G401 (cell line): ENCODE measurements at regions not wholly inside any gene's neighbourhood (a gene's known extent, or its start where the extent isn't known, plus 50 kb on each side); places are given as distances from the start of the nearest gene placed in this dataset.

Source experiments
- DNase-seq: peaks from one replicate; pipeline ENCODE4 v3.0.0-alpha.2; 2015; ENCODE audit warnings: low spot score
- in situ Hi-C: cut with HindIII; loops from 2 replicates; pipeline ENCODE4 v1.10.0; 2016; ENCODE audit warnings: low sequenced_read_pairs, mixed read lengths

DNA sequence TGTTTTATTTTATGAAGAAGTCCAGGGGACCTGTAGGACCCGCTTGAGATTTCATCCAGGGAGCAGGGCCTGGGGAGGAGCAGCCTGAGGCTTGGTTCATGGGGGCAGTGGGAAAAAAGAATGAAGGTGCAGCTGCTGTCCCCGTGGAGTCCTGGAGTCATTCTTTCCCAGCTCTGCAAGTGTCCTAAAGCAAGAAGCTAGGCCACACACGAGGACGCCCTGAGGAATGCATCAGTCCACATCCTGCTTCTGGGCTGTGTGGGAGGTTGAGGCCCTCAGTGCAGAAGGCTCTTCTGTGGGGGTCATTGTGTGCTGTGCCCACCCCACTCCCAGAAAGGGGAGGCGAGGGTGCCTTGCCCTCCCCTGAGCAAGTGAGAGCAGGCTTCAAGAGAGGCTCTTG lies 179.9 kb upstream of the HS6ST1 start:
- in situ Hi-C loops, result no loop called here

GRCh38 chr2:128499367-128500137 lies 180.9 kb upstream of the HS6ST1 start:
- in situ Hi-C loops, result no loop called here
- DNase-seq, result no peak

More for the DNA sequence above, 179.9 kb upstream of the HS6ST1 start:
- no peak for DNase-seq

- no peak for DNase-seq
- in situ Hi-C loops, result no loop called here
Observed at GRCh38 chr2:128500138-128500800, 181.6 kb upstream of the HS6ST1 start.

GRCh38 chr2:128501006-128501690 lies 182.5 kb upstream of the HS6ST1 start:
- in situ Hi-C loops, result no loop called here
- no peak for DNase-seq

- no peak for DNase-seq
- in situ Hi-C loops, result no loop called here
Observed at GRCh38 chr2:128501700-128502099, 183.0 kb upstream of the HS6ST1 start.

DNA sequence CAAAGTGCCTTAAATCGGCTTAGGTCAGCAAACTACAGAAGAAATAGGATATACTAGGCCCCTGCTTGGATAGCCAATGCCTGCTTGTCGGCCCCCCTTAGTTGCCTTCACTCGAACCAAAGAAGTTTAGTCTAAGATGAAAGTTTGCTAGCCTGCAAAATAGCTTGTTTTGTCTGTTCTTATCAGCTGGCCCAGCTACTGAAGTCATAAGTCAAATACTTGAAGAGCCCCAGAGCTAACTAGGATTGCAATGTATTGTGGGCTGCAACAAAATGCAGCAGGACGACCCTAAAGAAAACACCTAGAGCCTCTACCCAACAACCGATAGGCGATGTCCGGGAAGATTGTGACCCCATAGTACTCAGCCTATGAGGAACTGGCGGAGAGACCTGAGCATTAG lies 183.5 kb upstream of the HS6ST1 start:
- no peak for DNase-seq
- in situ Hi-C loops, result no loop called here

DNA sequence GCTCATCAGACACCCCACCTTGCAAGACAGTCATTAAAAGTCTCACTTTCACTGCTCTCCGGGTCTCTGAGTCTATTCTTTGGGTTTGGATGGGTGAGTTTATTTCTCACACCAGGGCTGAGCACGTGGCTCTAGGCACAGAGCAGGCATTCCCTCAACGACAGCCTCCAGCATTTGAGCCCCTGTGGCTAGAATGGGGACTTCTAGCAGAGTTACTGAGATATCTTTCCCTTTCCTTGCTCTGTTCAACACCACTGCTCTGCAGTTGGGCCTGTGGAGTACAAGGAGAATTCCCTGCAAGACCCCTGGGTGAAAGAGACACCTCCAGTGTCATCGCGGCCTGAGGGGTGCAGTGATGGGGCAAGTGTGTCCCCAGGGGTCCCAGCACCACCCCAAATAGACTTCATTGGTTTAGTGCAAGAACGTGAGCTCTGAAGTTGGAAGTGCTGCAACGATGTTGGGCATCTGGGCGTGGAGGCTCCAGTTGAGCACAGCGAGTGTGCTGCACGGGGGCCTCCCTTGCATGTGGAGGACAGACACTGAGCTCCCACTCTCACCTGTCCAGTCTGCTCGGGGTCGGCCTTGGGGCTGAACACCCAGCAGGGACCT lies 184.1 kb upstream of the HS6ST1 start:
- DNase-seq, result no peak
- in situ Hi-C loops, result no loop called here

DNA sequence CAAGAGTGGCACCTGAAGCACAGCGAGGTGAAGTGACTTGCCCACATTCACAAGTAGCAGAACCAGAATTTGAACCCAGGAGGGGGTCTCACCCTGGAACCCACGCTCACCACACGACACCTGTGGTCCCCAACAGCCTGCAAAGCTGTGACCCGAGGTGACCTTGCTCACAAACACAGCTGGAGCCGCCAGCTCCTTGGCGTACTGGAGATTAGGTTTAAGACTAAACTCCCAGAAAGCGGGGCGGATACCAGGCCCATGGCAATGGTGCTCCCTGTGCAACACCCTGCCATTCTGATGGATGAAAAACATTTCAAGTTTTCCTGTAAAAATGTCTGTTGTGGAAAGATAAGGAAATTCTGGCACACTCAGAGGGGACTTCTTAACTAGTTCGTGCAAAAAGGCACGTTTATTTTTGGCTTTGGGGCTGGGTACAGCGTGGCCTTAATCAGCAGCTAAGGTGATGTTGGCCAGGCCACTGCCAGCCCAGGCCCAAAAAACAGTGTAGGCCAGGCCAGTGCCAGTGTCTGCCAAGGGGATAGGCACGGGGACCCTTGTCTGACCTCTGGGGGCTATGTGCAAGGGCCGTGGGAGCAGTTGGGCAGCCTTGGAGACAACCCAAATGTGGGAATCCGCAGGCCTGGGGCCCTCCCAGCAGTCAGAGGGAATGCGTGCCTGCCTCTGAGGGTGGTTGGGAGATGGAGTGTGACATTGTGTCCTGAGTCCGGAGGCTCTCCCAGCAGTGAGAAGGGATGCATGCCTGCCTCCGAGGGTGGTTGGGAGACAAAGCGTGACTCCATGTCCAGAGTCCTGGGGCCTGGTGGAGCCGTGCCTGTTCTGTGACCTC lies 185.0 kb upstream of the HS6ST1 start:
- in situ Hi-C loops, result no loop called here
- DNase-seq, result no peak

- DNase-seq, result peak; percentile 50
- in situ Hi-C loops, result no loop called here
Observed at GRCh38 chr2:128504246-128505149, 185.8 kb upstream of the HS6ST1 start.

DNA sequence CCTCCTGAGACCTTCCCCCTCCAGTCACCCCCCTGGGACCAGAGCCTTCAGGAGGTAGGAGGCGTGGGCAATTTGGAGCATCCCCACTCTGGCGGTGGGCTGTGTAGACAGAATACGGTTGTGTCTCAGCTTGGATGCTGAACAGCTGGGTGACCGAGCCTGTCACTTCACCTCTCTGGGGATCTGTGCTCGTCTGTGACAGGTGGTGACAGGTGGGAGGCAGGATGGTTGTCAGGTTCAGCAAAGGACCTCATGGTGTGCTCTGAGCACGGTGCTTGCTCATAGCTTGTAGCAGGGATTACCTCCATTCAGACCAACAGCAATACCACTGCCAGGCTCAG lies 186.5 kb upstream of the HS6ST1 start:
- in situ Hi-C loops, result no loop called here
- peak; percentile 56 for DNase-seq

- in situ Hi-C loops, result no loop called here
Observed at GRCh38 chr2:128505575-128506526, 187.2 kb upstream of the HS6ST1 start.

DNA sequence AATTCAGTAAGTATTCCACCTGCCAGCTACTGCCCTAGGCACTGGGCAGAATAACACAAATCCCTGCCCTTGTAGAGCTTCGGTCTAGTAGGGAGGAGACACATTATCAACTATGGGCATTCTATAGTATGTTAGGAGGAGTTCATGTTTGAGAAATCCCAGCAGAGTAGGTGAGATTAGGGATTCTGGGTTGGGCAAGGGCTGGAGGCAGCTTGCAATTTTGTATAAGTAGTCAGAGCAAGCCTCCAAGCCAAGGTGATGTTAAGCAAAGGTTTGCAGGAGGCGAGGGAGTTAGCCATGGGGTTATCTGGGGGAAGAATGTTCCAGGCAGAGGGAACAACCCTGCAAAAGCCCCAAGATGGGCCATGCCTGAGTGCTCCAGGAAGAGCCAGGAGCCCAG lies 187.9 kb upstream of the HS6ST1 start:
- in situ Hi-C loops, result no loop called here
- DNase-seq, result no peak

More at GRCh38 chr2:128505575-128506526, 187.2 kb upstream of the HS6ST1 start:
- no peak for DNase-seq

DNA sequence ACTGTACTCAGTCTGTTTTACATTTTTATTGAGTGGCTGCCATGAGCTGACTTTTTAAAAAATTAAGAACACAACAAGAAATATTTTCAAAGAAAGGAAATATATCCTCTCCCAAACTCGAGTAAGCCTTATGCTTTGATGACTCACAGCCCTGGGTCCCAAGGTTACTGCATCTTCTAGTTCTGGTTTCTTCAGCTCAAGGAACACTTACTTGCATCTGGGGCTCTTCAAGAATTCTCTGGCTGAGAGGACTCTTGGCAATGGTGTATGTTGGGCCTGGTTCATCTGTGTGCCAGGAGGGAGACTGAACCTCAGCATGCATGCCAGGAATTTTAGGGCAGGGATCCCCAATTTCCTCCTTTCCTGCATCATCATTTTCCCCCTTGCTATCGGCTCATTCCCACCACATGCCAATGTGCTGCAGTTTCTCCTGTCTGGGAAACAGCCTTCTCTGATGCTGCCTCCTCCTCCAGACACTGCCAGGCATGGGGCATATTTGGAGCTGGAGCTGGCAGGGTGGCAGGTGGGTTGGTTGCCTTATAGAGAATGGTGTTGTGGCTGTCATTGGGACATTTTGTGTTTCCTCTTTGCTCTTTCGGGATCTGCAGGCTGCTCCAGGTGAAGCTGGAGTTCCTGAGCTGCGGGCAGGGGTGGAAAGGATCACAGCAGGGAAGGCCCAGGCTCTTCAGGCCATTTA lies 192.2 kb upstream of the HS6ST1 start:
- no peak for DNase-seq
- in situ Hi-C loops, result no loop called here

DNA sequence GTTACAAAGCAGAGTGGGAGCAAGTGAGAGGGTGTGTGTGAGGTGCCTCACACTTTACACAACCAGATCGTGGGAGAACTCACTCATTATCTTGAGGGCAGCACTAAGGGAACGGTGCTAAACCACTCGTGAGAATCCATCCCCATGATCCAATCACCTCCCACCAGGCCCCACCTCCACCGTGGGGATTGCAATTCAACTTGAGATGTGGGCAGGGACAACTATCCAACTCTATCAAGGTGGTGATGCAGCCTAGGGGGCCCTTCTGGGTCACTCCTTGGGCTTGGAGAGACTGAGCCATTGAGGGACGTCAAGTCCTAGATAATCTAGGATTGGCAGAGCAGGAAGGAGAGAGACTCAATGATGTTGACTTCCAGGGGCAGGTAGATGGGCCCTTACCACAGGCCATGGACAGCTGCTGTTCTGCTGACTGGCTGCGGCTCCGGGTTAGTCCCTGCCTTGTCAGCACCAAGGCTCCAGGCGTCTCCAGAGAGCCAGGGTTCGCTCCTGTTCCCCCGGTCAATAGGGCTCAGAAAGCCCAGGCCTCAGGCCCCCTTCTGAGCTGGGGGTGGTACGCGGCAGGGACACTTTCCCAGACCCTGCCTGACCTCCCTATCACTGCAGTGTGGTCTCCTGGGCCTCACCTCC lies 193.2 kb upstream of the HS6ST1 start:
- DNase-seq, result no peak
- in situ Hi-C loops, result no loop called here

GRCh38 chr2:128512379-128513115 lies 193.9 kb upstream of the HS6ST1 start:
- DNase-seq, result peak; percentile 99
- in situ Hi-C loops, result no loop called here
